ENCODE measurements at regions not wholly inside any gene's neighbourhood (a gene's known extent, or its start where the extent isn't known, plus 50 kb on each side); places are given as distances from the start of the nearest gene placed in this dataset.

DNA sequence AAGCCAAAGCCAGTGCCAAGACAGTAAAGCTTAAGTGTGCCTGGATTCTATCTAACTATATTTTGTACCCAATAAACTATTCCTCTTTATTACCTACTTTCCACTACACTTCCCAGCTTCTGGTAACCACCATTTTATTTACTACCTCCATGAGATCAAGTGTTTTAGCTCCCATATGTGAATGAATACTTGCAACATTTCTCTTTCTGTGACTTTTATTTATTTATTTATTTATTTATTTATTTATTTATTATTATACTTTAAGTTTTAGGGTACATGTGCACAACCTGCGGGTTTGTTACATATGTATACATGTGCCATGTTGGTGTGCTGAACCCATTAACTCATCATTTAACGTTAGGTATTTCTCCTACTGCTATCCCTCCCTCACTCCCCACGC, 582.1 kb downstream of the AMY1C start:
- no peak for TF ChIP-seq POLR2A (IDR thresholded peaks at IDR 0.05; ENCODE audit: low read depth, low read length)
- no peak for TF ChIP-seq TAF1 (IDR thresholded peaks at IDR 0.05; ENCODE audit: low read depth, low read length)
- no peak for TF ChIP-seq POLR2AphosphoS5 (IDR thresholded peaks at IDR 0.05; ENCODE audit: low read depth, low read length)
- TF ChIP-seq SPI1 (IDR thresholded peaks at IDR 0.05; ENCODE audit: low read depth, low read length): no peak
- TF ChIP-seq POU2F2 (IDR thresholded peaks at IDR 0.05; ENCODE audit: low read depth, low read length): no peak
- no peak for TF ChIP-seq PAX5 (IDR thresholded peaks at IDR 0.05; ENCODE audit: insufficient read depth, low read length, severe bottlenecking)
